ENCODE measurements at regions not wholly inside any gene's neighbourhood (a gene's known extent, or its start where the extent isn't known, plus 50 kb on each side); places are given as distances from the start of the nearest gene placed in this dataset.

DNA sequence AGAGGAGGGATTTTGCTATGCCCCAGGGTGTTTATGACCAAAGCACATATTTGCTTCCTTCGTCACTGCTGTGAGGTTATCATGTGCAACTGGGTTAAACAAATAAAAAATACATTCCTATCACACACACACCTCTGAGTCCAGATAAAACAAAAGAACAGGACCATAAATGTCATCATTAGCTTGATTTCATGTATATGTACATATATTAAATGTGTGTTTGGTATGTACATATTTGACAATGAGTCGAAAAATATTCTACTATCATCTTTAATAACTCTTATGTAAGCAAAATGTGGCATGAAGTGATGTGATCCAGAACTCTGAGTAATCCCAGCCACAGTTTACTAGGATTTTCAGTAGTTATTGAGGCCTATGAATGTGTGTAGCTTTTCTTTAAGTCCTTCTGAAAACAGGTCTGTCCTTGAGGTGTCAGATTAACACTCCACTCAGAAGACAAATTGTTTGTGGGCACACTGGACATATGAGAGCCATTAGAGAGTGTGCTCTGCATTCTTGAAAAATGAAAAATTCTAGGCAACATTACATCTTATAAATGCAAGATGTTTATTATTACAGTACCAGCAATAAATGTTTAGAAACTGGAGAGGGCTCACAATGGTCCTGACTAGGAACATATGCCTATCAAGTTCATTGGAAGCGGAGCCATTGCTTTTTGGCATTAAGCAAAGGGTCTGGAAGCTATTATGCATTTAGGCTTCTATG, 335.1 kb upstream of the SEMA3A start:
- Histone ChIP-seq H3K27ac (no peak overlapping the region), H3K27me3 (no peaks in the 10 kb centered on the region), H3K9me3 (no peaks in the 10 kb centered on the region), H3K4me1 (no peaks in the 10 kb centered on the region), H3K36me3 (ENCODE audit: low read depth, missing control alignments) (no peaks in the 10 kb centered on the region), H3K4me3 (no peak overlapping the region)
- intact Hi-C loops (cut with DNase I; ENCODE audit: low total_unique reads) = no loop called here
- no peak for TF ChIP-seq POLR2A (IDR thresholded peaks at IDR 0.05)
- no peak for DNase-seq
- WGBS, 2 donors = 69% methylated on average over 3 of the region's 3 CpGs

DNA sequence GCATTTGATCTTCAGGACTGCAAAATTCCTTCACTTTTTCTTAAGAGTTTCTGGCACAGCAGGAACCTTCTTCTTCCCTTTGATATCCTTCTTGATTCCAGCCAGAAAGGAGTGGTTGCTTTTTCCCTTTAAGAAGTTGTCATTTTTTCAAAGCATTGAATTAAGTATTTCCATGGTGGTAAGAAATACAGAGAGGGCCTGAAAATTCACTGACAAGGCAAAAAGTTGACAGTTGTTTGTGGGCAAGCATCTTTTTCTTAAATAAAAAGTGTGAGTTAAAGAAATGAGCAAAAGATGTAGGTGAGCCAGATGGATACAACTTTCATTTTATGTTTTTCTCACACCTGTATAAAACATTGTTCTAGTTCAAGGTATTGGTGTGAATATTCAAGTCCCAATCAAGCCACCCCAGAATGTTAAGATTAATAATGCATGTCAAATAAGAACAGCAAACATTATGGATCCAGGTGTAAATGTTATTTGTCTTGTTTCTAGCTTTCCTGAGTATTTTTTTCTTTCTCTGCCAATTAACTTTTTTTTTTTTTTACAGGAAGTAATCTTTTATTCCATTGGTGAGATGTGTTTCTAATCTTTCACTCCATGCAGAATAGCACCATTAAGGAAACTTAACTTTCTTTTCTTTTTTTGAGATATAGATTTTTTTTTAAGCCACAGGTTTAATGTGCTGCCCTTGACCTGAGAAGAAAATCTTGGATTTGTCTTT, 334.3 kb upstream of the SEMA3A start:
- intact Hi-C loops (cut with DNase I; ENCODE audit: low total_unique reads) = no loop called here
- no peaks in the 10 kb centered on the region for H3K4me1 ChIP-seq
- TF ChIP-seq, protein P1, sequence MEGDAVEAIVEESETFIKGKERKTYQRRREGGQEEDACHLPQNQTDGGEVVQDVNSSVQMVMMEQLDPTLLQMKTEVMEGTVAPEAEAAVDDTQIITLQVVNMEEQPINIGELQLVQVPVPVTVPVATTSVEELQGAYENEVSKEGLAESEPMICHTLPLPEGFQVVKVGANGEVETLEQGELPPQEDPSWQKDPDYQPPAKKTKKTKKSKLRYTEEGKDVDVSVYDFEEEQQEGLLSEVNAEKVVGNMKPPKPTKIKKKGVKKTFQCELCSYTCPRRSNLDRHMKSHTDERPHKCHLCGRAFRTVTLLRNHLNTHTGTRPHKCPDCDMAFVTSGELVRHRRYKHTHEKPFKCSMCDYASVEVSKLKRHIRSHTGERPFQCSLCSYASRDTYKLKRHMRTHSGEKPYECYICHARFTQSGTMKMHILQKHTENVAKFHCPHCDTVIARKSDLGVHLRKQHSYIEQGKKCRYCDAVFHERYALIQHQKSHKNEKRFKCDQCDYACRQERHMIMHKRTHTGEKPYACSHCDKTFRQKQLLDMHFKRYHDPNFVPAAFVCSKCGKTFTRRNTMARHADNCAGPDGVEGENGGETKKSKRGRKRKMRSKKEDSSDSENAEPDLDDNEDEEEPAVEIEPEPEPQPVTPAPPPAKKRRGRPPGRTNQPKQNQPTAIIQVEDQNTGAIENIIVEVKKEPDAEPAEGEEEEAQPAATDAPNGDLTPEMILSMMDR (IDR thresholded peaks at IDR 0.05) = no peak
- TF ChIP-seq POLR2A (IDR thresholded peaks at IDR 0.05) = no peak
- no peaks in the 10 kb centered on the region for H3K27me3 ChIP-seq
- H3K9me3 ChIP-seq = no peaks in the 10 kb centered on the region
- H3K36me3 ChIP-seq (ENCODE audit: low read depth, missing control alignments) = no peaks in the 10 kb centered on the region
- no peak for DNase-seq
- no peak overlapping the region for H3K27ac ChIP-seq
- no peak overlapping the region for H3K4me3 ChIP-seq

DNA sequence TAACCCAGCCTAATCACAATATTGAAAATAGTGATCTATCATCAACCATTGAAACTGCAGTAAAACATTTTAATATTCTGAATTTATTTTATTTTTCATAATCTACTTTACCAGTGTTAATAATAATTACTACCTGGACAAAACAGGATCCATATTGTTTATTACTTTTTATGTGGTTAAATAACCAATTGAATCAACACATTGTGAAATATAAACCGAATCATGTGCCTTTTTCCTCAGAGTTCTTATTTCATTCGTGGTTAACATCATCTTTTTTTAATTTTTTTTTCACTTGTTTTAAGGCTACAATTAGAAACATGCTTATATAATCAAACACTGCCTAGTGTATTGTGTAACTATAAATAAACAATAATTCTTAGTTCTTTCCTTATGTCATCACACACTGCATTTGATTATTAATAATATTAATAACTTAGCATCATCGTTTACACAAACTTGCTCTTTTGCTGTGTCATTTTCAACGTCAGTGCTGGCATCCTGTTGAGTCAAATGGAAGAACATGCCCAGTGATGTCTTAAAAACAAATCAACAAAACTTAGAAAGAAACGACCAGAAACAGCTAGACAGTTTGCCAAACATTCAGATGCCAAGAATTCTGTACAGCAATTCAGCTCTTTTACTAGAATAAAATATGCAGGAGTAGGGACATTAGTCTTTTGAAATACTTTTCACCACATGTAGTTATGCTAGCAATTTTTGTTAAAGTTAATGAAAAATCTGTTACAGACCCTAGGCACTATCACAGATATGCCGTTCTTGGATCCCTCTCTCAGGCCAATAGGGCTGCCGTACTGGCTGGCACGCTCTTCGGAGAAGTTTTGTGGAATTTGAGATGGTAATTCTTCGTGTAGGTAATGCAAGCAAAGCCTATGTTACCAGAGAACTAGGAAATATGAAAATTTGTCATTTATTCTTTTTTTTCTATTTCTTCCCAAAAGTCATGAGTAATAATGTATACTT, 330.4 kb upstream of the SEMA3A start:
- no peak for DNase-seq
- Histone ChIP-seq H3K36me3 (ENCODE audit: low read depth, missing control alignments) (no peaks in the 10 kb centered on the region), H3K27ac (no peak overlapping the region), H3K4me3 (no peak overlapping the region), H3K9me3 (no peaks in the 10 kb centered on the region), H3K27me3 (no peaks in the 10 kb centered on the region), H3K4me1 (no peaks in the 10 kb centered on the region)
- WGBS, 2 donors = 62 to 73% methylated on average over 10 of the region's 10 CpGs
- TF ChIP-seq, protein P1 (IDR thresholded peaks at IDR 0.05) = no peak
- TF ChIP-seq POLR2A (IDR thresholded peaks at IDR 0.05) = no peak
- intact Hi-C loops (cut with DNase I; ENCODE audit: low total_unique reads) = no loop called here

DNA sequence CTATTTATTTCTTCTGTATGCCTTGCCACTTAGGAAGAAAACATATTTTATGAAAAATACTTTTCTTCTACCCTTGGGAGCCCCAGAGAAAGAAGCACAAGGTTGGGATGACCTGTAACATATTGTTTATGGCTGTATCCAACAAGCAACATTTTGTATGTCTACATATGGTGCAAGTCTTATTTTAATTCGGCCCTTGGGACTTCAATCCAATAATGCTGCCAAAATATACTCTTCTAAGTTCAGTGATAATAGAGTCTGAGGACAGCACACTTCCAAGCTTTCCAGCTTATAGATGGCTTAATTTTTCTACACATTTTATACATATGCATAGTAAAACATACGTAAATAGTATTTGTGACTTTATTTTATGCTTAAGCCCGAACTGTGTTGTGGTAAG, 318.5 kb upstream of the SEMA3A start:
- Histone ChIP-seq H3K27me3 (no peaks in the 10 kb centered on the region), H3K4me3 (no peak overlapping the region), H3K4me1 (no peaks in the 10 kb centered on the region), H3K36me3 (ENCODE audit: low read depth, missing control alignments) (no peaks in the 10 kb centered on the region), H3K27ac (no peak overlapping the region), H3K9me3 (no peaks in the 10 kb centered on the region)
- TF ChIP-seq, protein P1 (IDR thresholded peaks at IDR 0.05) = no peak
- no peak for TF ChIP-seq POLR2A (IDR thresholded peaks at IDR 0.05)
- intact Hi-C loops (cut with DNase I; ENCODE audit: low total_unique reads) = no loop called here
- 74 to 75% methylated on average over 3 of the region's 3 CpGs for WGBS, 2 donors
- no peak for DNase-seq

DNA sequence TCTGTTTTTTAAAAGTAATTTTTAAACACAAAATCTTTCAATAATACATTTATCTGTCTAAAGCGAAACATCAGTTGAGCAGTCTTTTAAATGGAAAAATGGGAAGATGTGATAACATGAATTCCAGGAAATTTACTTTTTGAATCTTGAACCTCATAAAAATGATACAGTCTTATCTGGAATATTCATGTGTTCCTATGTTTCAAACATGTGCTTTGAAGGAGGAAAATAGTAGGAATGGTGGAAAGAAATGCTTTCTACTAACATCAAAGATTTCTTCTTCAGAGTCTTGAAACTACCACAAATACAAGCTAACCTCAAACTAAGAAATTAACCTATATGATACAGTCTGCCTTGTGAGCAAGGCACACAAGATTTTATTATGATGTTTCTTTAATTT, 317.5 kb upstream of the SEMA3A start:
- no peaks in the 10 kb centered on the region for H3K36me3 ChIP-seq (ENCODE audit: low read depth, missing control alignments)
- intact Hi-C loops (cut with DNase I; ENCODE audit: low total_unique reads) = no loop called here
- 91 to 95% methylated on average over 1 of the region's 1 CpG for WGBS, 2 donors

More for the DNA sequence above, 317.5 kb upstream of the SEMA3A start:
- TF ChIP-seq, protein P1 (IDR thresholded peaks at IDR 0.05) = no peak
- TF ChIP-seq POLR2A (IDR thresholded peaks at IDR 0.05) = no peak
- Histone ChIP-seq H3K27me3 (no peaks in the 10 kb centered on the region), H3K4me1 (no peaks in the 10 kb centered on the region), H3K4me3 (no peak overlapping the region), H3K9me3 (no peaks in the 10 kb centered on the region), H3K27ac (no peak overlapping the region)
- no peak for DNase-seq
